SIG-M5 treated with dmso at 0.1 percent for 504 hours (cell line): ENCODE measurements at regions not wholly inside any gene's neighbourhood (a gene's known extent, or its start where the extent isn't known, plus 50 kb on each side); places are given as distances from the start of the nearest gene placed in this dataset.
"Not testable (repeated sequence)": the region's sequence is repeated elsewhere in the genome, so short reads cannot be mapped to it uniquely, and the experiment has no call there.

ENCODE experiments used
- DNase-seq: peaks from one replicate; lab custom pipeline; 2025; ENCODE audit not compliant: unreplicated experiment; lab: John Stamatoyannopoulos, UW

DNA sequence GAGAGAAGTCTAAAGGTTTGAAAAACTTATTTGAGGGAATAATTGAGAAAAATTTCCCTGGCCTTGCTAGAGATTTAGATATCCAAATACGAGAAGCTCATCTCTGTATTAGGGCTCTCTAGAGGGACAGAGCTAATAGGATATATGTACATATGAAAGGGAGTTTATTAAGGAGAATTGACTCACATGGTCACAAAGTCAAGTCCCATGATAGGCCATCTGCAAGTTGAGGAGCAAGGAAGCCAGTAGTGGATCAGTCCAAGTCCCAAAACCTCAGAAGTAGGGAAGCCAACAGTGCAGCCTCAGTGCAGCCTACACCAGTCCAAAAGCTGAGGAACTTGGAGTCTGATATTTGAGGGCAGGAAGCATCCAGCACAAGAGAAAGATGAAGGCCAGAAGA lies 126.7 kb downstream of the PJA2 start:
- DNase-seq = not testable (repeated sequence)

- no peak for DNase-seq
These were observed 128.6 kb downstream of the PJA2 start for GRCh38 chr5:109281136-109281690.

DNA sequence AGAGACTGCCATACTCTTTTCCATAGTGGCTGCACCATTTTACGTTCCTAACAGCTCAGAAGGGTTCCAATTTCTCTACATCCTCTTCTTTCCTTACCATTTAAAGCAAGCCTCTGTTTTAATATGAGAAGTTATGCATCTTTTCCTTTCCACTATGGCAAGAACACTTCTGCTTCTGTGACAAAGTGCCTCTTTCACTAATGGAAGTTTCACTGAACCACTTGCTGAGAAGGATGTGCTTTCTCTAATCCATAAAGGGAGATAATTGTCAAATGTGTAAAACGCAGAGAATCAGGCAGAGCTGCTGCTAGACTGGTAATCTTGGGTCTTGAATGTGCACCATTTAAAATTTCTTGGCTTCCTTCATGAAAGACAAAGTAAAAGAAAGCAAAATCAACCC lies 131.6 kb downstream of the PJA2 start:
- DNase-seq = no peak

GRCh38 chr5:109275919-109276318 lies 133.9 kb downstream of the PJA2 start:
- no peak for DNase-seq

GRCh38 chr5:109273594-109273993 lies 136.2 kb downstream of the PJA2 start:
- no peak for DNase-seq

DNA sequence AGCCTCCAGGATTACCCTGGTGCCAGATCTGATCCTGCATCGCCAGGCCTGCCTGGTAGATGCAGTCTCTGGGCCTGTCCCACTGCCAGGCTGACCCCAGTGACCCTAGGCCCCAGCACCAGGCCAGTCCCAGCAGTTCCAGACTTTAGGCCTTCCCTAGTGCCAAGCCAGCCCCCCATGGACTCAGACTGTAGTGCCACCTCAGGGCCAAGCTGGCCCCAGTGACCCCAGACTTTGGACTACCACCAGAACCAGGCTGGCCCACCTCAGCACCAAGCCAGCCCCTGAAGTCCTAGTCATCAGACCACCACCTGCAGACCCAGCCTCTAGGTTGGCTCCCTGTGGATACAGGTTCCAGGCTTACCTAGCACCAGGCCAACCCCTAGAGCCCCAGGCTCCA lies 142.5 kb downstream of the PJA2 start:
- no peak for DNase-seq

GRCh38 chr5:109258755-109259154 lies 151.0 kb downstream of the PJA2 start:
- DNase-seq = no peak

DNA sequence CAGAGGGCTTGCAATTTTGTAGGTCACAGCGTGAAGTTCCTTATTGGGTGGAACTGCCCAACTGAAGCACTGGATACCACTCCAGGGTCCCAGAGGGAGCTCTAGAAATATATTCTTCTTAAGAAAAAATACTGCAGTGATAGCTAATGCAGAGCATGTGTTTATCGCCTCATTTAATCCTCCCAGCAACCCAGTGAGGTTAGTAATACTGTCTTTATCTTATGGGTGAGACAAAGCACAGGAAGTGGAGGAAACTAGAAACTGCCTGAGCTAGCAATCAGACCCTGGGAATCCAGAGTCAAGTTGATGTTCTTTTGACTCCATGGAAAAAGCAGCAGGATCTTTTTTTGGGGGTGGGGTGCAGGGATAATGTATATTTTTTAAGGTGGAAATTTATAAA lies 153.3 kb downstream of the PJA2 start:
- DNase-seq = no peak

DNA sequence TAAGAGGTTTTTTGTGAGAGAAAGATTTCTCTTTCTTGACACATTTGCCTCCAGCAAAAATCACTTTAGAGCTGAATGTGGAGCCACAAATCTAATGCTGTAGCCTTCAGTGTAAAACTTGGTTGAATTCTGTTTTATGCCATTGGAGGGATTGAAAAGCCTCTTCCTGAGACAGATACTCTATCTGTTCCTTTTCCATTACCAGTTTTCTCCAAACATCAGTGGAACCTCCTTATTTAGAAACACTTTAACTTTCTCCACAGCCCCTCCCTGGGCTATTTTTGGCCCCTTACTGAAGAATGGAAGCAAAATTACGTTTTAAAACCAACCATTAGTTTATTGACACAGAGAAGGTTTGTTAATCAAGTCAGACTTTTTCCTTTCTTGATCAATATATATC lies 155.3 kb downstream of the PJA2 start:
- no peak for DNase-seq

- DNase-seq = peak; percentile 29
These were observed 156.5 kb downstream of the PJA2 start for GRCh38 chr5:109253262-109253661.

DNA sequence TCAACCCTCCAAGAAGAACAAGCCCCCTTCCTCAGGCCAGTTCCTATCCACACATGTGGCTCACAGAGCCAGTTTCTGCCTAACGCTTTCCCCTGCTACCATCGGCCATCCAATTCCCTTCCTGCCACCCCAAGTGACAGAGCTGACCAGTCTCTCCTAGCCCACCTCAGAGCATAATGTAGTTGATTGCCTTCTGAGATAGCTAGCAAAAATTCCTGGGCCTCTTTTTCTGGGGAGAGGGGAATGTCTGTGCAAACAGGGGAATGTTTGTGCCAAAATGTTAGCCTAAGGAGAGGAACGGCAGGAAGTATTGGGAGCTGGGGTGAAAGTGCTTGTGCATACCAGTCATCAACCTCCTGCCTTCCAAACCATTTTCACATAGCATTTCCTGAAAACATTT lies 157.0 kb downstream of the PJA2 start:
- DNase-seq = no peak

- DNase-seq = no peak
These were observed 159.0 kb downstream of the PJA2 start for GRCh38 chr5:109250533-109251329.

GRCh38 chr5:109250080-109250479 lies 159.7 kb downstream of the PJA2 start:
- DNase-seq = no peak

DNA sequence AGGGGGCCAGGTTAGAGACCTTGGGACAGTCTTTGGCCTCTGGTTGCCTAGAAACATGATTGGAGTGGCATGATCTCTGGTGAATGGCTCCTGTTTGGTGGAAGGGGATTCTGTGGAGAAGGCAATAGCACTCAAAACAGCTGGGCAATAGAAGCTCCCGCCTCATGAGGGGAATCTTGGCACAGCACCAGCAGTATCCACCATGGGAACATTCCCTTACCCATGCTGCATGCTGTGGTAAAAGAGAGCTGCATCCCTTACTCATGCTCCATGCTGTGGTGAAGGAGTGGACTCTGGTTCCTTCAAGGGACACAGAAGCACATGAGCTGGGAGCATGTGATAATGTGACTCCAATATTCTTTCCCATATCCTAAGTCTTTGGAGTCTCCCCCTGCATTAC lies 160.6 kb downstream of the PJA2 start:
- DNase-seq = no peak

DNA sequence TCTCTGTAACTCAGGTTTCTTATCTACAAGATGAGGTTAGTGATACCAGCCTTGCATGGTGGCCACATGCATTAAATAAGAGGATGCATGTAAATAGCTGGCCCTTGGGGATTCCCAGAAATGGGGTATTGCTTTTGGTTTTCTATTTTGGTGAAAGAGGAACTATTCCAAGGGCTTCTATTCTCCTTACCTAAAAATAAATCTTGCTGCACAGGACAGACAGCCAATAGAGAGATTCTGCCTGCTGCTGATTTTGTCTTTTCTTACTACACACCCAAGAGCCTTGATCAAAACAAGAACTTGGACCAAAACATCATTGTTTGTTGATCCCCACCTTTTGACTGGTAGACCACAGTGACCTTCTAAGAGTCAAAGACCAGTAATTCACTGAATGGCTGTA lies 161.8 kb downstream of the PJA2 start:
- DNase-seq = peak; percentile 53

- no peak for DNase-seq
These were observed 162.8 kb downstream of the PJA2 start for GRCh38 chr5:109246841-109247592.
